WTC11 (cell line): ENCODE measurements at regions not wholly inside any gene's neighbourhood (a gene's known extent, or its start where the extent isn't known, plus 50 kb on each side); places are given as distances from the start of the nearest gene placed in this dataset.

Experiments used
- ATAC-seq: fragments of 200-7000 bp; cut with Tn5 transposase; 2 replicates; pipeline ENCODE4 v1.10.0; 2021; ENCODE audit warnings: mild to moderate bottlenecking, moderate library complexity
- CTCF ChIA-PET: fragments of 300-600 bp; sonication (Branson Sonifier 250); formaldehyde crosslinking; loops from one replicate; lab custom pipeline; 2021; ENCODE audit warnings: antibody characterized with exemption; lab: Charles Lee
- POLR2A ChIA-PET: fragments of 350-600 bp; sonication (Branson Sonifier 250); formaldehyde crosslinking; loops from one replicate; lab custom pipeline; 2021; ENCODE audit warnings: antibody characterized with exemption; lab: Charles Lee
- DNase-seq: peaks from one replicate; pipeline ENCODE4 v3.0.0; 2021; ENCODE audit warnings: low spot score
- H3K27ac Mint-ChIP-seq: 2 replicates; pipeline ENCODE4 v1.8.0; 2021; ENCODE audit warnings: mixed read lengths
- H3K27me3 Mint-ChIP-seq: 2 replicates; pipeline ENCODE4 v1.8.0; 2021; ENCODE audit warnings: low read depth, mild to moderate bottlenecking, moderate library complexity, mixed read lengths
- H3K36me3 Mint-ChIP-seq: 2 replicates; pipeline ENCODE4 v1.8.0; 2021; ENCODE audit warnings: mixed read lengths
- H3K4me1 Mint-ChIP-seq: 2 replicates; pipeline ENCODE4 v1.8.0; 2022; ENCODE audit warnings: mixed read lengths
- H3K4me3 Mint-ChIP-seq: 2 replicates; pipeline ENCODE4 v1.8.0; 2021; ENCODE audit warnings: mild to moderate bottlenecking, moderate library complexity, mixed read lengths
- H3K9me3 Mint-ChIP-seq: 2 replicates; pipeline ENCODE4 v1.8.0; 2021; ENCODE audit warnings: mixed read lengths
- AR ChIP-seq: fragments of 250-450 bp; sonication (Bioruptor Pico); IDR thresholded peaks from 2 replicates; pipeline ENCODE4 v1.9.0; 2021; ENCODE audit warnings: mild to moderate bottlenecking
- ARID4B ChIP-seq: sonication (generic); formaldehyde crosslinking; IDR thresholded peaks from 2 replicates; pipeline ENCODE4 v1.8.0; 2023; ENCODE audit warnings: missing genetic modification reagents, mild to moderate bottlenecking, borderline replicate concordance
- ATF1 ChIP-seq: sonication (generic); formaldehyde crosslinking; IDR thresholded peaks from 2 replicates; pipeline ENCODE4 v1.8.1; 2023; ENCODE audit warnings: mild to moderate bottlenecking, moderate library complexity, missing genetic modification reagents
- CBFB ChIP-seq: sonication (generic); formaldehyde crosslinking; IDR thresholded peaks from 2 replicates; pipeline ENCODE4 v1.8.1; 2022; ENCODE audit warnings: mild to moderate bottlenecking, low read depth, missing genetic modification reagents
- CREB1 ChIP-seq: sonication (generic); formaldehyde crosslinking; IDR thresholded peaks from 2 replicates; pipeline ENCODE4 v1.8.0; 2023; ENCODE audit warnings: mild to moderate bottlenecking, missing genetic modification reagents
- E2F5 ChIP-seq: sonication (generic); formaldehyde crosslinking; IDR thresholded peaks from 2 replicates; pipeline ENCODE4 v1.8.1; 2022; ENCODE audit warnings: mild to moderate bottlenecking, moderate library complexity, missing genetic modification reagents
- ELF4 ChIP-seq: sonication (generic); formaldehyde crosslinking; IDR thresholded peaks from 2 replicates; pipeline ENCODE4 v1.8.1; 2022; ENCODE audit warnings: low read depth, mild to moderate bottlenecking, moderate library complexity, missing genetic modification reagents
- EMX1 ChIP-seq: fragments of 250-450 bp; sonication (Bioruptor Pico); IDR thresholded peaks from 2 replicates; pipeline ENCODE4 v1.8.0; 2021; ENCODE audit warnings: mild to moderate bottlenecking
- FOXK1 ChIP-seq: sonication (generic); formaldehyde crosslinking; IDR thresholded peaks from 2 replicates; pipeline ENCODE4 v1.8.0; 2022; ENCODE audit warnings: mild to moderate bottlenecking, moderate library complexity, missing genetic modification reagents
- FOXP1 ChIP-seq: sonication (generic); formaldehyde crosslinking; IDR thresholded peaks from 2 replicates; pipeline ENCODE4 v1.8.0; 2022; ENCODE audit warnings: missing genetic modification reagents, mild to moderate bottlenecking, moderate library complexity, borderline replicate concordance
- GABPB1 ChIP-seq: sonication (generic); formaldehyde crosslinking; IDR thresholded peaks from 2 replicates; pipeline ENCODE4 v1.8.1; 2023; ENCODE audit warnings: mild to moderate bottlenecking, missing genetic modification reagents
- JUN ChIP-seq: sonication (generic); formaldehyde crosslinking; IDR thresholded peaks from 2 replicates; pipeline ENCODE4 v1.8.0; 2023; ENCODE audit warnings: mild to moderate bottlenecking, missing genetic modification reagents
- MXD4 ChIP-seq: fragments of 250-450 bp; sonication (Bioruptor Pico); IDR thresholded peaks from 2 replicates; pipeline ENCODE4 v1.8.0; 2021; ENCODE audit warnings: mild to moderate bottlenecking, moderate library complexity, borderline replicate concordance
- OVOL2 ChIP-seq: fragments of 250-450 bp; sonication (Bioruptor Pico); IDR thresholded peaks from 2 replicates; pipeline ENCODE4 v1.9.0; 2021; ENCODE audit warnings: mild to moderate bottlenecking, borderline replicate concordance
- PRRX2 ChIP-seq: fragments of 250-450 bp; sonication (Bioruptor Pico); IDR thresholded peaks from 2 replicates; pipeline ENCODE4 v1.8.0; 2021; ENCODE audit warnings: mild to moderate bottlenecking
- RELA ChIP-seq: sonication (generic); formaldehyde crosslinking; IDR thresholded peaks from 2 replicates; pipeline ENCODE4 v1.8.1; 2022; ENCODE audit warnings: missing genetic modification reagents, mild to moderate bottlenecking, borderline replicate concordance
- SMAD3 ChIP-seq: sonication (generic); formaldehyde crosslinking; IDR thresholded peaks from 2 replicates; pipeline ENCODE4 v1.8.0; 2022; ENCODE audit warnings: missing genetic modification reagents, mild to moderate bottlenecking, borderline replicate concordance
- SP1 ChIP-seq: sonication (generic); formaldehyde crosslinking; conservative IDR thresholded peaks from 2 replicates; pipeline ENCODE4 v1.8.1; 2022; ENCODE audit warnings: missing genetic modification reagents
- ZBTB21 ChIP-seq: sonication (generic); formaldehyde crosslinking; IDR thresholded peaks from 2 replicates; pipeline ENCODE4 v1.8.1; 2023; ENCODE audit warnings: mild to moderate bottlenecking, missing genetic modification reagents, borderline replicate concordance
- ZBTB43 ChIP-seq: sonication (generic); formaldehyde crosslinking; IDR thresholded peaks from 2 replicates; pipeline ENCODE4 v1.8.1; 2023; ENCODE audit warnings: mild to moderate bottlenecking, missing genetic modification reagents
- ZNF138 ChIP-seq: sonication (generic); formaldehyde crosslinking; conservative IDR thresholded peaks from 2 replicates; pipeline ENCODE4 v1.8.1; 2022; ENCODE audit warnings: mild to moderate bottlenecking, moderate library complexity, missing genetic modification reagents
- ZNF219 ChIP-seq: sonication (generic); formaldehyde crosslinking; IDR thresholded peaks from 2 replicates; pipeline ENCODE4 v1.8.0; 2023; ENCODE audit warnings: missing genetic modification reagents, mild to moderate bottlenecking, borderline replicate concordance
- TF ChIP-seq, protein P1 (sequence below): fragments of 250-450 bp; sonication (Bioruptor Pico); IDR thresholded peaks from 2 replicates; pipeline ENCODE4 v1.9.0; 2021; ENCODE audit warnings: mild to moderate bottlenecking

GRCh38 chr15:60152386-60152785 is 148.3 kb downstream of the FOXB1 start (continued):
- TF ChIP-seq ZBTB43 (CRISPR knock-in tag) (no peak), ZNF219 (CRISPR knock-in tag) (no peak), GABPB1 (CRISPR knock-in tag) (no peak), ATF1 (CRISPR knock-in tag) (no peak), FOXK1 (CRISPR knock-in tag) (no peak), CREB1 (CRISPR knock-in tag) (no peak), JUN (CRISPR knock-in tag) (no peak), CBFB (CRISPR knock-in tag) (no peak), FOXP1 (CRISPR knock-in tag) (no peak)
- TF ChIP-seq, protein P1, sequence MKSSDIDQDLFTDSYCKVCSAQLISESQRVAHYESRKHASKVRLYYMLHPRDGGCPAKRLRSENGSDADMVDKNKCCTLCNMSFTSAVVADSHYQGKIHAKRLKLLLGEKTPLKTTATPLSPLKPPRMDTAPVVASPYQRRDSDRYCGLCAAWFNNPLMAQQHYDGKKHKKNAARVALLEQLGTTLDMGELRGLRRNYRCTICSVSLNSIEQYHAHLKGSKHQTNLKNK: no peak

GRCh38 chr15:60154764-60155325 is 150.7 kb downstream of the FOXB1 start:
- no peak overlapping the region for H3K27ac Mint-ChIP-seq
- ChIA-PET CTCF (interaction anchor here (1.2 to 1.7 kb wide), 2 partner anchors 25 to 430 kb away, joined by 4 to 8 read pairs; no protein-coding TSS in a partner anchor), POLR2A (no interaction called here)
- H3K4me1 Mint-ChIP-seq: peaks cover 30% of the 10 kb centered on the region
- no peak for ATAC-seq
- DNase-seq: no peak
- no peaks in the 10 kb centered on the region for H3K36me3 Mint-ChIP-seq
- TF ChIP-seq SP1 (CRISPR knock-in tag): no peak
- TF ChIP-seq EMX1 (CRISPR knock-in tag): no peak
- TF ChIP-seq E2F5: no peak
- TF ChIP-seq MXD4 (CRISPR knock-in tag): no peak
- no peak for TF ChIP-seq RELA (CRISPR knock-in tag)
- TF ChIP-seq PRRX2 (CRISPR knock-in tag): no peak
- no peak for TF ChIP-seq AR (CRISPR knock-in tag)
- no peak for TF ChIP-seq ELF4
- TF ChIP-seq ZBTB21: no peak
- TF ChIP-seq CREB1 (CRISPR knock-in tag): no peak
- H3K9me3 Mint-ChIP-seq: peaks cover 9% of the 10 kb centered on the region
- no peaks in the 10 kb centered on the region; the same call in 1 of the 2 replicates for H3K27me3 Mint-ChIP-seq
- H3K4me3 Mint-ChIP-seq: no peak overlapping the region

DNA sequence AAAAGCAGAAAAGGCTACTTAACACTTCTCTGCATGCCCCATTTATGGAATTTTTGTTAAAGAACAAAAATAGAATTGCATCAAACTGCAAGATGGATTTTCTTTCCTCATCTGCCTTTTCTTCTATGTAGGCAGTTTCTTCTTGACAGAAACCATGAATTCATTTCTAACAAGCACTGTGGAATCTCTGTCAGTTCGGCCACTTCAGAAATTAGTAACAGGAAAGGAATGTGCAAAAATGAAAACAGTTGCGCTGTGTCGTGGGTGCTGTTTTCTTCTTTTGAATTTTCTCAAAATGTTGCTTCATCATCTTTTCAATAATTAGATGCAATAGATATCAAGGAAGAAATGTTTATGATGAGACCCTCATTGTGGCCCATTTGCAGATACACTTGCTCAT is 151.6 kb downstream of the FOXB1 start:
- Mint-ChIP-seq H3K4me1 (peaks cover 23% of the 10 kb centered on the region), H3K36me3 (no peaks in the 10 kb centered on the region), H3K27ac (no peak overlapping the region), H3K27me3 (no peaks in the 10 kb centered on the region; the same call in 1 of the 2 replicates), H3K9me3 (peaks cover 9% of the 10 kb centered on the region), H3K4me3 (no peak overlapping the region)
- DNase-seq (no peak), ATAC-seq (no peak)
- POLR2A ChIA-PET: no interaction called here
- CTCF ChIA-PET: interaction anchor here (1.2 to 1.7 kb wide), 2 partner anchors 25 to 431 kb away, joined by 4 to 8 read pairs; no protein-coding TSS in a partner anchor
- no peak for TF ChIP-seq ARID4B (CRISPR knock-in tag)
- no peak for TF ChIP-seq FOXP1 (CRISPR knock-in tag)
- no peak for TF ChIP-seq ZNF138 (CRISPR knock-in tag)
- no peak for TF ChIP-seq PRRX2 (CRISPR knock-in tag)
- no peak for TF ChIP-seq SMAD3
- TF ChIP-seq ELF4: no peak
- no peak for TF ChIP-seq ZNF219 (CRISPR knock-in tag)
- TF ChIP-seq OVOL2 (CRISPR knock-in tag): no peak
